SU-DHL-6 (cell line): ENCODE measurements at regions not wholly inside any gene's neighbourhood (a gene's known extent, or its start where the extent isn't known, plus 50 kb on each side); places are given as distances from the start of the nearest gene placed in this dataset.

Experiments used
- CTCF ChIP-seq: fragments of 200-600 bp; sonication (generic); IDR thresholded peaks from one replicate; pipeline ENCODE4 v1.5.1; 2017; ENCODE audit warnings: antibody characterized with exemption, mild to moderate bottlenecking, low read length, moderate library complexity; ENCODE audit not compliant: insufficient read depth, poor library complexity, severe bottlenecking
- EZH2phosphoT487 ChIP-seq: fragments of 200-600 bp; sonication (generic), shearing (Covaris generic); conservative IDR thresholded peaks from 2 replicates; pipeline ENCODE4 v1.6.1; 2018; ENCODE audit warnings: mild to moderate bottlenecking, antibody characterized with exemption, low read length, moderate library complexity, mixed read lengths

GRCh38 chr1:213684454-213684853 is 303.3 kb upstream of the PROX1 start:
- no peak for TF ChIP-seq CTCF
- TF ChIP-seq EZH2phosphoT487 = no peak
